Neural cell (in vitro differentiated cells): ENCODE measurements at regions not wholly inside any gene's neighbourhood (a gene's known extent, or its start where the extent isn't known, plus 50 kb on each side); places are given as distances from the start of the nearest gene placed in this dataset.

ENCODE experiments used
- CTCF ChIP-seq: fragments of 450-650 bp; IDR thresholded peaks from 2 replicates; pipeline ENCODE4 v1.5.1; 2014; ENCODE audit warnings: antibody characterized with exemption, mild to moderate bottlenecking, moderate library complexity; ENCODE audit not compliant: poor library complexity, severe bottlenecking
- EP300 ChIP-seq: fragments of 450-650 bp; conservative IDR thresholded peaks from 2 replicates; pipeline ENCODE4 v1.6.1; 2014; ENCODE audit warnings: antibody characterized with exemption, mild to moderate bottlenecking, moderate library complexity; ENCODE audit not compliant: poor library complexity, severe bottlenecking
- EZH2 ChIP-seq: fragments of 200-600, 300-800 bp; shearing (Covaris generic), sonication (generic); IDR thresholded peaks from 2 replicates; pipeline ENCODE4 v1.6.1; 2014; ENCODE audit warnings: antibody characterized with exemption, low read length, borderline replicate concordance, mild to moderate bottlenecking; ENCODE audit not compliant: insufficient read depth, poor library complexity, severe bottlenecking
- POLR2AphosphoS5 ChIP-seq: IDR thresholded peaks from 2 replicates; pipeline ENCODE4 v1.6.1; 2012
- RAD21 ChIP-seq: fragments of 450-650 bp; conservative IDR thresholded peaks from 2 replicates; pipeline ENCODE4 v1.6.1; 2014; ENCODE audit warnings: antibody characterized with exemption, mild to moderate bottlenecking, moderate library complexity
- REST ChIP-seq: IDR thresholded peaks from 2 replicates; pipeline ENCODE4 v1.6.1; 2012; ENCODE audit warnings: borderline replicate concordance
- SMC3 ChIP-seq: fragments of 450-650 bp; conservative IDR thresholded peaks from 2 replicates; pipeline ENCODE4 v1.6.1; 2014; ENCODE audit warnings: antibody characterized with exemption, mild to moderate bottlenecking, moderate library complexity; ENCODE audit not compliant: poor library complexity
- TAF1 ChIP-seq: IDR thresholded peaks from 2 replicates; pipeline ENCODE4 v1.6.1; 2012; ENCODE audit warnings: low read depth

- TF ChIP-seq CTCF (no peak), POLR2AphosphoS5 (no peak), TAF1 (no peak), REST (no peak), EP300 (no peak), RAD21 (no peak), SMC3 (no peak), EZH2 (no peak)
Observed at GRCh38 chr19:31727536-31727935, 378.3 kb upstream of the TSHZ3 start.
